Stimulated activated naive B cell treated with anti-CD40 and anti-IgM and Interleukin-4, amounts not matched to agents 10 μg/mL and 1 μg/mL and 100 μg/mL, for 72 hours (primary cell): ENCODE measurements at regions not wholly inside any gene's neighbourhood (a gene's known extent, or its start where the extent isn't known, plus 50 kb on each side); places are given as distances from the start of the nearest gene placed in this dataset.
"Not testable (repeated sequence)": the region's sequence is repeated elsewhere in the genome, so short reads cannot be mapped to it uniquely, and the experiment has no call there.

Experiments used
- ATAC-seq, 2 donors: fragments of 150-1000 bp; cut with Tn5 transposase; replicated peaks; 2 replicates each; pipeline ENCODE4 v1.10.0; 2021; ENCODE audit warnings: moderate library complexity in 1 of 2
- DNase-seq: peaks from one replicate; pipeline ENCODE4 v3.0.0; 2021
- H3K27ac Mint-ChIP-seq: one replicate; pipeline ENCODE4 v1.8.0; 2022; ENCODE audit warnings: mild to moderate bottlenecking, mixed read lengths
- H3K27me3 Mint-ChIP-seq, 2 donors: one replicate each; pipeline ENCODE4 v1.8.0; 2022; ENCODE audit warnings: mixed read lengths in 2 of 2
- H3K36me3 Mint-ChIP-seq, 2 donors: one replicate each; pipeline ENCODE4 v1.8.0; 2022; ENCODE audit warnings: mixed read lengths in 2 of 2, mild to moderate bottlenecking in 1 of 2
- H3K4me1 Mint-ChIP-seq, 2 donors: one replicate each; pipeline ENCODE4 v1.8.0; 2022; ENCODE audit warnings: mixed read lengths in 2 of 2, mild to moderate bottlenecking in 1 of 2
- H3K4me3 Mint-ChIP-seq, 2 donors: one replicate each; pipeline ENCODE4 v1.8.0; 2022; ENCODE audit warnings: mild to moderate bottlenecking in 2 of 2, mixed read lengths in 2 of 2, moderate library complexity in 1 of 2
- H3K9me3 Mint-ChIP-seq, 2 donors: one replicate each; pipeline ENCODE4 v1.8.0; 2022; ENCODE audit warnings: mixed read lengths in 2 of 2, mild to moderate bottlenecking in 1 of 2

DNA sequence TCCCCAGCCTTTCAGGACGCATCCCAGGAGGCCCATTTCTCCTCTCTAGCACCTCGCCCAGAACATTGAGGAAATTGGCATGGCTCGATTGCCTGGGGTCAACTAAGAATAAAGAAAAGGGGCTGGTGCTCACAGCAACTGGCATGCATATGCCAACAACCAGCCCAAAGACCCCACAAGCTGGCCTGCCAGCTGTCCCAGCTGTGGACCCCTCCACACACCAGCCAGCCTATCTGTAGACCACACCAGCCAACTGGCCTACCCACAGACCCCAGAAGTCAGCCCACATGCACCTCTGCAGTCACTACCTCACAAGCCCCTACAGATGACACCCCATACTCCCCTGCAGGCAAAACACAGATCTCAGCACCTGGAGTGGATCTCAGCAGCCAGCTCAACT is 123.8 kb upstream of the ID2 start:
- peaks cover 5 to 10% of the 10 kb centered on the region in 2 donors for H3K27me3 Mint-ChIP-seq
- no peak for ATAC-seq
- no peak overlapping the region for H3K4me3 Mint-ChIP-seq
- H3K36me3 Mint-ChIP-seq: peaks cover 4 to 15% of the 10 kb centered on the region in 2 donors
- H3K4me1 Mint-ChIP-seq: no peaks in the 10 kb centered on the region
- no peak for DNase-seq
- no peak overlapping the region for H3K27ac Mint-ChIP-seq
- peaks cover 15 to 34% of the 10 kb centered on the region in 2 donors for H3K9me3 Mint-ChIP-seq

DNA sequence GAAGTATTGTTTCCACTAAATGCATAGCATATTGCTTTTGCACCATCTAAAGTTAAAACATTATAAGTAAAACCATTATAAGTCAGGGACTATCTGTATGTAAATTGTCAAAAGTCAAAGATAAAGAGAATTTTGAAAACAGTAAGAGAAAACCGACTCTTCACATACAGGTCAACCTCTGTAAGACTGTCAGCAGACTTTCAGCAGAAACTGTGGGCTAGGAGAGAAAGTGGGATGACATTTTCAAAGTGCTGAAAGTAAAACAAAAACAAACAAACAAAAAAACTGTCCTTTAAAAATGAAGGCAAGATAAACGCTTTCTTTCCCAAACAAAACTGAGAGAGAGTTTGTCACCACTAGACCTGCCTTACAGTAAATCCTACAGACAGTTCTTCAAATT is 122.9 kb upstream of the ID2 start:
- no peak for ATAC-seq

DNA sequence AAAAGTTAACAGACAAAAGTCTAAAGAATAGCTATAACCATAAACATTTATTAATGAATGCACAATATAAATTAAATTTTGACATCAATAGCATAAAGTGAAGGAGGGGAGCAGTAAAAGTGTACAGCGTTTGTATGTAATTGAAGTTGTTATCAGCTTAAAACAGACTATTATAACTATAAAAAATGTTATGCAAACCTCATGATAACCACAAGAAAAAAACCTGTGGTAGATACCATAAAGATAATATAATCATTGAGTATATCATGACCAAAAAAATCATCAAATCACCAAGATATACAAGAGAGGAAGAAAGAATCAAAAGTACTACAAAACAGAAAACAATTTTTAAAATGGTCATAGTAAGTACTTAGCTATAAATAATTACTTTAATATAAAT is 122.1 kb upstream of the ID2 start:
- Mint-ChIP-seq H3K4me1 (no peaks in the 10 kb centered on the region), H3K27me3 (peaks cover 5 to 17% of the 10 kb centered on the region in 2 donors), H3K4me3 (no peak overlapping the region), H3K9me3 (peaks cover 15 to 34% of the 10 kb centered on the region in 2 donors), H3K36me3 (peaks cover 4 to 15% of the 10 kb centered on the region in 2 donors), H3K27ac (no peak overlapping the region)
- no peak for DNase-seq
- ATAC-seq: no peak

More for the DNA sequence above, 122.9 kb upstream of the ID2 start:
- DNase-seq: no peak
- Mint-ChIP-seq H3K9me3 (peaks cover 15 to 34% of the 10 kb centered on the region in 2 donors), H3K27me3 (peaks cover 5 to 14% of the 10 kb centered on the region in 2 donors), H3K4me1 (no peaks in the 10 kb centered on the region), H3K36me3 (peaks cover 4 to 15% of the 10 kb centered on the region in 2 donors), H3K27ac (no peak overlapping the region), H3K4me3 (no peak overlapping the region)

DNA sequence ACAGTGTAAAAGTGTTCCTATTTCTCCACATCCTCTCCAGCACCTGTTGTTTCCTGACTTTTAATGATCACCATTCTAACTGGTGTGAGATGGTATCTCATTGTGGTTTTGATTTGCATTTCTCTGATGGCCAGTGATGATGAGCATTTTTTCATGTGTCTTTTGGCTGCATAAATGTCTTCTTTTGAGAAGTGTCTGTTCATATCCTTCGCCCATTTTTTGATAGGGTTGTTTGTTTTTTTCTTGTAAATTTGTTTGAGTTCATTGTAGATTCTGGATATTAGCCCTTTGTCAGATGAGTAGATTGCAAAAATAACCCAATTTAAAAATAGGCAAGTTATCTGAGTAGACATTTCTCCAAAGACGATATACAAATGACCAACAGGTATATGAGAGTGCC is 120.2 kb upstream of the ID2 start:
- not testable (repeated sequence) for H3K4me1 Mint-ChIP-seq, H3K4me3 Mint-ChIP-seq, ATAC-seq, DNase-seq, H3K27ac Mint-ChIP-seq
- peaks cover 13 to 25% of the 10 kb centered on the region in 2 donors for H3K27me3 Mint-ChIP-seq
- peaks cover 4 to 15% of the 10 kb centered on the region in 2 donors for H3K36me3 Mint-ChIP-seq
- peaks cover 13 to 34% of the 10 kb centered on the region in 2 donors for H3K9me3 Mint-ChIP-seq

DNA sequence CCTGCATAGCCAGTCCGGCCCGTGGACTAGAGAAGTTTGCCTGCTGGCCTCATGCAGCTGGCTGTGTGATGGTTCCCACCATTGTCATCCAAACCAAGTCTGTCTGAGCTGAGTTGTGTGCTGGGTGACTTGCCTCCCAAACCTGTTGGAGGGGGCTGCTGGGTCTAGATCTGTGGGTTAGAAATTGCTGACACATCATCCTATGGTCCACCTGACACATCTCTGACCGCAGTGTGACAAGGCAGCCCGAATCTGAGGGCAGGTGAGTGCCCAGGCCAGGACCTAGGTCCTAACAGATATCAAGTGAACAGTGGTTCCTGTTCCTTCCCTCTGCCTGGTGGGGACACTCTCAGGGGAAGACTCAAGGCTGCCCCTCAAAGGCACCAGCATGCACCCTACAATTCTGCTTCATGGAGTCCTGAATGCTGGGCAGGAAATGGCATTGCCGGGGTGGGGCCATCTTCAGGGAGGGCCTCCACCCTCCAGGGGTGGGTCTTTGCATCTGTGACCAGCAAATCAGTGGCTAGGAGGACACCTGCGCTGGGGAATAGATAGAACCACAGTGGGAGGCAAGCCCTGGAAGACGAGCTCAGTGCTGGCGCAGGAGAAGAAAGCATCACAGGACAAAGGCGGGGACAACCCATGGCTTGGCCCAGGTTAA is 117.9 kb upstream of the ID2 start:
- H3K9me3 Mint-ChIP-seq: peaks cover 8 to 27% of the 10 kb centered on the region in 2 donors
- ATAC-seq: no peak
- H3K4me3 Mint-ChIP-seq: no peak overlapping the region
- no peak overlapping the region for H3K27ac Mint-ChIP-seq
- H3K27me3 Mint-ChIP-seq: peaks cover 14 to 31% of the 10 kb centered on the region in 2 donors
- peaks cover 2 to 10% of the 10 kb centered on the region in 2 donors for H3K36me3 Mint-ChIP-seq
- no peak for DNase-seq
- no peaks in the 10 kb centered on the region for H3K4me1 Mint-ChIP-seq

DNA sequence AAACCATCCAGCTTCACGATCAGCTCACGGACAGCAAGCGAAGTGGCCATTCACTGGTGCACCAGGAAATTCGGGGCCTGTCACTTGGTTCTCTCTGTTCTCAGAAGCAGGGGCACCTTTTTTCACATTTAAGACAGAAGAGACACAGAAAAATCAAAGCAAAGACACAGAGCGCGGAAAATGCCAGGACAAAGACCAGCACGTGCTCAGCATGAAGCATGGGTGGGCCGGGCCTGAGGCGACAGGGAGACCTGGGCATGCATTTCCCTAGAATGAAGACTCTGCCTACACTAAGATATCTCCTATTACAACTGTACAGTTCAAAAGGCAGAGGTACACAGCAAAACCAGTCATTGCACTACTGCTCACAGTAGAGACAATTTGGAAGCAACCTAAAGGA is 117.4 kb upstream of the ID2 start:
- Mint-ChIP-seq H3K4me1 (no peaks in the 10 kb centered on the region), H3K27me3 (peaks cover 19 to 36% of the 10 kb centered on the region in 2 donors), H3K4me3 (no peak overlapping the region), H3K27ac (no peak overlapping the region), H3K9me3 (peaks cover 8 to 22% of the 10 kb centered on the region in 2 donors), H3K36me3 (peaks cover 2 to 14% of the 10 kb centered on the region in 2 donors)
- DNase-seq (no peak), ATAC-seq (no peak)

DNA sequence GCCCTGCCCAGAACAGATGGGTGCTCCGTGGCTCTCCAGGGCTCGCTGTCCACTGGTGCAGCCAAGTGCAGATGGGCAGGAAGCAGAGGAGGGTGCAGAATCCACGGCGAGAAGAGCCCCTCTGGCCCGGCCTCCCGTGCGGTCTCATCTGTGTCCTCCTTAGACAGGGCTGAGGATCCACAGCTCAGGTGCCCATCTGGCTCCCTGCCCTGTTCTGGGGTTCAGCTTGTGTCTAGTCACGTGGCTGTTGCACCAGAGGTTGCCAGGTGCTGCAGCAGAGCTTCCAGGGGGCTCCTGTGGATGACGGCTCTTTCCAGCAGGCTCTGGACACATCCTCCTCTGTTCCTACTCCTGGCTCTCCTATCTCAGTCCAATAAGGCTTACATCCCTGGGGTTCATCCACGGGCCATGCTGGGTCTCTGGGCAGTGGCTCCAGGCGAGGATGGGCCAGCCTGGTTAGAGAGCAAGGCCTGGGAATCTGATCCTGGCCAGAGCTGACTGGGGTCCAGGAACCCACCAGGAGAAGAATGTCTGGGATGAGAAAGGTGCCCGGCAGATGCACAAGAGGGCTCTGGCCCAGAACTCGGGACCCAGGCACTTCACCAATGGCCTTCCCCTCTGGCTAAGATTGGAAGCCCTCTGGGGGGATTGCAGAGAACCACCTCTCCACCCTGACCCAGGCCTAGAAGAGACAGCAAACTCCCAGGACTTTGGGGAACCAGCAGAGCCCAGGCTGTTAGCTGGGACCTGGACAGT is 116.3 kb upstream of the ID2 start:
- Mint-ChIP-seq H3K27me3 (peaks cover 30 to 47% of the 10 kb centered on the region in 2 donors), H3K4me1 (peaks cover 0 to 7% of the 10 kb centered on the region in 2 donors), H3K27ac (peak overlapping the region; percentile 25), H3K36me3 (peaks cover 2 to 18% of the 10 kb centered on the region in 2 donors), H3K4me3 (no peak overlapping the region), H3K9me3 (peaks cover 8 to 12% of the 10 kb centered on the region in 2 donors)
- ATAC-seq (no peak), DNase-seq (no peak)

DNA sequence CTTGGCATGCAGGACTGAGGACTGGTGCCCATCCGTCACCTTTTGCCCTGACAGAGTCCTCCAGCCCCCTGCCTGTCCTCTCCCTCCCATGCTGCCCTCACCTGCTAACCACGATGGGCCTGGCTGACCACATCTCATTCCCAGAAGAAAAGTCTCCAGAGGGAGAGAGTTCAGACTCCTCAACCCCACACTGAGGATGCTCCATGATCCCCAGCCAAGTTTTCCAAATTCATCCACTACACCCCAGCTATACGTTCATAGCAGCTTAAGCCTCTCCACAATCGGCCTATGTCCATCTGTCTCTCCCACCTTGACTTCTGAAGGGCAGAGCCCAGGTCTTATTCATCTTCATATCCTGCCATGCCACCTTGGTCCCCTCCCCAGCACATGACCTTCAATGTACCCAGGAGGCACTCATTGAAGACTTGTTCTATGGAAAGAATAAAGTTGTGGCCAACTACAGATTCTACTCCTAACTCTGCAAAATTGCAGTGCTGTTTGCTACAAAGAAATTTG is 115.6 kb upstream of the ID2 start:
- no peak overlapping the region for H3K27ac Mint-ChIP-seq
- no peak overlapping the region for H3K4me3 Mint-ChIP-seq
- no peak for DNase-seq
- H3K27me3 Mint-ChIP-seq: peaks cover 36 to 48% of the 10 kb centered on the region in 2 donors
- H3K36me3 Mint-ChIP-seq: peaks cover 2 to 18% of the 10 kb centered on the region in 2 donors
- H3K4me1 Mint-ChIP-seq: peaks cover 3 to 14% of the 10 kb centered on the region in 2 donors
- peaks cover 5 to 9% of the 10 kb centered on the region in 2 donors for H3K9me3 Mint-ChIP-seq
- no peak for ATAC-seq

DNA sequence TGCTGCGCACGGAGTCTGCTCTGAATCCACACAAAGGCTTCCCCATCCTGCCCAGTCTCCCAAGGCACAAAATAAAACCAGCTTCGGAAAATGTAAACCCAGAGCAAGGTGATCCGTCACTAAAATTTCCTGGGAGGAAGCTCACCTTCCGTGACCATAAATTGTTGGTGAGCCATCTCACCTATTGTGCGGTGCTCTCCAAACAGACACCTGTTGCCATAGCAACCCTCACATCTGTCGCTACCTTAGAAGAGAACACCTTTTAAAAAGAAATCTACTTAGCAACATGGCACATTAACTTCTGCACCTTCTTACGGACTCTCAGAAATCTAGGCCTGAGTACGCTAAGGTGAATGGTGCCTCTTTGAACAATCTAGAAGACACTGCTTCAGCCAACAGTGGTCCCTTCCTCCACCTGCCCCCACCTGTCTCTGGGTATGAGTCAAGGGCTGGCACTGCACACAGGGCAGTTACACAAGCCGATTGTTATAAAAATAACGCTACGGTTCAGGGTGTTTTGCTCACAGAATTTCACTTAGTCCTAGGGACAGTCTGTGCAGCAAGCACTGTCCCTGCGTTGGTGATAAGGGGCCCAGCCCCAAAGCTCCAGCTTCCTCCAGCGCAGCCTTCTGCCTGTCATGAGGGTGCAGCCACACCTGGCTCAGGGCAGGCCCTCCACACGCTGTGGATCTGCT is 114.9 kb upstream of the ID2 start:
- Mint-ChIP-seq H3K27ac (no peak overlapping the region), H3K27me3 (peaks cover 41 to 52% of the 10 kb centered on the region in 2 donors), H3K4me3 (no peak overlapping the region), H3K9me3 (peaks cover 3 to 7% of the 10 kb centered on the region in 2 donors), H3K36me3 (peaks cover under 1 to 16% of the 10 kb centered on the region in 2 donors), H3K4me1 (peaks cover 10 to 21% of the 10 kb centered on the region in 2 donors)
- DNase-seq: no peak
- ATAC-seq: no peak

DNA sequence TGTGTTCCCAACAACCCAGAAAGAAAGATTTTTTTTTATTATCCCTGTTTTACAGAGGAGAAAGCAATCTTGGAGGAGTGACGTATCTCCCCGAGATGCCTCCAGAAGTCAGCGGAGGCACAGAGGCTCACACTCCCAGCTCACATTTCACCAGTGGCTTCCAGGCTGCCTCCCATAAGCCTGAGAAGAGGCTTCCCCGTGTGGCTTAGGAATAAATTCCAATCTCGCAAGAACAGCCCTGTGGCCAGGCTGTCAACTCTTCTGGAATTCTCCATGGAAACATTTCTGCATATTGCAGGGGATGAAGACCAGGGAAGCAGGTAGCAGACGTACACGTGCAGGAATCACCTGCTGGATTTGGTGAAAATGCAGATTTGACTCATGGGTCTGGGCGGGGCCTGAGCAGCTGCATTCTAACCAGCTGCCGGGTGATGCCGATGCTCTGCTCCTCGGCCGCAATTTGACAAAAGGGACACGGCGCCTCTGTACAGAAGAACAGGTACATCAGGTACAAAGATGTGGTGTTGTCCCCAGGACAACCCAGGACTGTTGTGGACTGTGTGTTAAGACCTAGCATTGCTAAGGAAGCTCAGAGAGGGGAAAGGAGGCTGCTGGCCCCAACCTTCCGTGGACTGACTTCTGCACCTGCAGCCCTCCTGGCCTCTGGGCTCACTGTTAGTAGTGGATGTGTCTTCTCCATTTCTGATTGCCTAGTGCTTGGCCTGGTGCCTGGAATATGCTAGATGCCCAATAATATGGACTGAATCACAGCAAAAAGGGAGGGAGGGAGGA is 114.2 kb upstream of the ID2 start:
- H3K4me1 Mint-ChIP-seq: peaks cover 16 to 28% of the 10 kb centered on the region in 2 donors
- H3K36me3 Mint-ChIP-seq: peaks cover 0 to 9% of the 10 kb centered on the region in 2 donors
- H3K9me3 Mint-ChIP-seq: no peaks in the 10 kb centered on the region
- DNase-seq (no peak), ATAC-seq (no peak)
- no peak overlapping the region for H3K27ac Mint-ChIP-seq
- peaks cover 49 to 53% of the 10 kb centered on the region in 2 donors for H3K27me3 Mint-ChIP-seq
- H3K4me3 Mint-ChIP-seq: no peak overlapping the region

DNA sequence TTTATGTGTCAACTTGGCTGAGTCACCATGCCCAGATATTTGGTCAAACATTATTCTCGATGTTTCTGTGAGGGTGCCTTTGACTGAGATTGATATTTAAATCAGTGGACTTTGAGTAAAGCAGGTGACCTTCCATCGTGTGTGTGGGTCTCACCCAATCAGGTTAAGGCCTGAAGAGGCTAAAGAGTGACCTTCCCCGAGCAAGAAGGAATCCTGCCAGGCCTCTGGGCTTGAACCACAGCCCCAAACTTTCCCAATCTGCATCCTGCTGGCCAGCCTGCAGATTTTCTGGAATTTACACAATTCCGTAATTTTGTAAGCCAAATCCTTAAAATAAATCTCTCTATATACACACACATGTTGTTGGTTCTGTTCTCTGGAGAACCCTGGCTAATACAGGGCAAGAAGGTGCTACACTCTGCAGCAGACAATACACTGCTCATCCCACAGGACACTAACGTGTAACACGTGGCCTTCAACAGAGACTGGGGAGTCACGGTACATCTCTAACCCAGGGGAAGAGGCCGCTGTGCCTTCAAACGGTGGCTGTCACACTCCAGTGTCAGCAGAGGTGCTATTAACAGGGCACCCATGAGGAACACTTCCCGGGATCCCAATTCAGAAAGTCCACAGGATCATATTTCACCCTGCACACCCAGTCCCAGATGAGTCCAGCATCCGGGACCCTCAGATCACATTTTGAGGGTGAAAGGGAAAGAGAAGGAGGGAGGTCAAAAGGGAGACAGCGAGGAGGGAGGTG is 113.1 kb upstream of the ID2 start:
- no peak overlapping the region for H3K27ac Mint-ChIP-seq
- DNase-seq (no peak), ATAC-seq (no peak)
- peaks cover 21 to 35% of the 10 kb centered on the region in 2 donors for H3K4me1 Mint-ChIP-seq
- no peaks in the 10 kb centered on the region for H3K9me3 Mint-ChIP-seq
- no peak overlapping the region for H3K4me3 Mint-ChIP-seq
- peaks cover 0 to 9% of the 10 kb centered on the region in 2 donors for H3K36me3 Mint-ChIP-seq
- peaks cover 57% of the 10 kb centered on the region in 2 donors for H3K27me3 Mint-ChIP-seq

DNA sequence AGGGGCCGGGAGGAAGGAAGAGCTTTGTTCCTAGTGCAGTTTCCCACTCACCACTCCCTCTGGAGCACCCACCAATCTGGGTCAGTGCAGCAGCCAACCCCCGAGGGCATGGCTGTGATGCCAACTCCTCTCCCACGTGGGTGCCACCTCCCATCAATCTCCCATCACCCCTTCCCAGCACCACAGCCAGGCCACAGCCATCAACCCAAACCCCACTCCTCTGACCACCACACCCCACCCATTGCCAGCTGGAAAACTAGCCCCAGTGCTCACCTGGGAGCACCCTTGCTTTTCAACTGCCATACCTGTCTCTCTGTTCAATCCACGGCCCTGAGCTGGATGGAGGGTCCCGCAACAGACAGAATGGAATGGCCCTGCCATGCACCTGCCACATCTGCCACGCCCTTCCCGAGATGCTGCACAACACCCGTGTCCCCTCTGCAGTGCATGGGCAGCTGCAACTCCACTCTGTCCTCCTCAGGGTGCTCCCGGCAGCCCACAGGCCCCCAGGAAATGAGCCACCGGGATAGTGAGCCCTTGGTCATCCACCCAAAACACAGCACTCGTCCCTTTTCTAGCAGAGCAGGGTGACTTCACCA is 112.4 kb upstream of the ID2 start:
- no peak for DNase-seq
- no peak for ATAC-seq
- Mint-ChIP-seq H3K9me3 (no peaks in the 10 kb centered on the region), H3K27me3 (peaks cover 57 to 63% of the 10 kb centered on the region in 2 donors), H3K27ac (no peak overlapping the region), H3K4me3 (no peak overlapping the region), H3K36me3 (peaks cover 4 to 9% of the 10 kb centered on the region in 2 donors), H3K4me1 (peaks cover 27 to 40% of the 10 kb centered on the region in 2 donors)

DNA sequence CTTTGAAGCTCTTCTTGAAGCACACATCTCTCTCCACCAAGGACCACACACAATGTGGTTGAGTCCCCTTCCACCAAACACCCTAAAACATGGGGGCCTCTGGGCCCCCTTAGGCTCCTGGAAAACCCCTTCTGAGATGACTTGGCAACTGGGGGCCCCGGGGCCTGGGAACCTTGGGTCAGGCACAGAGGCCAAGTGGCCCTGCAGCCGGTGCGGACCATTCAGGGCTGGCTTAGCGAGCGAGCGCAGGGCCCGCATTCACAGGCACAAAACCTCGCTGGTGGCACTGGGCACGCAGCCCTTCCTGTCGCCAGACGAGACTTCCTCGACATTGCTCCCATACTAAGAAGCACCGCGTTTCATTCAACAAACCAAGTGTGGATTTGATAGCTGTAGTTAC is 111.2 kb upstream of the ID2 start:
- Mint-ChIP-seq H3K27me3 (peaks cover 67 to 73% of the 10 kb centered on the region in 2 donors), H3K4me1 (peaks cover 36 to 52% of the 10 kb centered on the region in 2 donors), H3K36me3 (peaks cover 4 to 9% of the 10 kb centered on the region in 2 donors), H3K27ac (peak overlapping the region; percentile 47), H3K9me3 (no peaks in the 10 kb centered on the region), H3K4me3 (no peak overlapping the region)
- DNase-seq (no peak), ATAC-seq (no peak)
